Transverse colon (tissue), 4 donors: ENCODE measurements at regions not wholly inside any gene's neighbourhood (a gene's known extent, or its start where the extent isn't known, plus 50 kb on each side); places are given as distances from the start of the nearest gene placed in this dataset.

Experiments used
- EP300 ChIP-seq: sonication (generic); formaldehyde crosslinking; IDR thresholded peaks from one replicate; pipeline ENCODE4 v1.6.1; 2017; ENCODE audit warnings: antibody characterized with exemption, low read depth
- POLR2A ChIP-seq: fragments of 450-650 bp; IDR thresholded peaks from one replicate; pipeline ENCODE4 v1.6.1; 2016; ENCODE audit warnings: antibody characterized with exemption, mild to moderate bottlenecking, moderate library complexity
- POLR2AphosphoS5 ChIP-seq, 3 donors: sonication (generic); formaldehyde crosslinking; IDR thresholded peaks; one replicate each; pipeline ENCODE4 v1.6.1; 2016; ENCODE audit warnings: antibody characterized with exemption in 3 of 3
- TF ChIP-seq, protein P1 (sequence below), 5 experiments: fragments of 200-600 bp in 3 of 5; fragments of 450-650 bp in 2 of 5; sonication (generic) in 3 of 5; IDR thresholded peaks; 1 replicate in 2 of 5; 2 replicates in 3 of 5; pipeline ENCODE4 v1.5.1; 2016 to 2017; ENCODE audit warnings: antibody characterized with exemption in 5 of 5, inconsistent platforms in 3 of 5, mild to moderate bottlenecking in 2 of 5, moderate library complexity in 1 of 5

DNA sequence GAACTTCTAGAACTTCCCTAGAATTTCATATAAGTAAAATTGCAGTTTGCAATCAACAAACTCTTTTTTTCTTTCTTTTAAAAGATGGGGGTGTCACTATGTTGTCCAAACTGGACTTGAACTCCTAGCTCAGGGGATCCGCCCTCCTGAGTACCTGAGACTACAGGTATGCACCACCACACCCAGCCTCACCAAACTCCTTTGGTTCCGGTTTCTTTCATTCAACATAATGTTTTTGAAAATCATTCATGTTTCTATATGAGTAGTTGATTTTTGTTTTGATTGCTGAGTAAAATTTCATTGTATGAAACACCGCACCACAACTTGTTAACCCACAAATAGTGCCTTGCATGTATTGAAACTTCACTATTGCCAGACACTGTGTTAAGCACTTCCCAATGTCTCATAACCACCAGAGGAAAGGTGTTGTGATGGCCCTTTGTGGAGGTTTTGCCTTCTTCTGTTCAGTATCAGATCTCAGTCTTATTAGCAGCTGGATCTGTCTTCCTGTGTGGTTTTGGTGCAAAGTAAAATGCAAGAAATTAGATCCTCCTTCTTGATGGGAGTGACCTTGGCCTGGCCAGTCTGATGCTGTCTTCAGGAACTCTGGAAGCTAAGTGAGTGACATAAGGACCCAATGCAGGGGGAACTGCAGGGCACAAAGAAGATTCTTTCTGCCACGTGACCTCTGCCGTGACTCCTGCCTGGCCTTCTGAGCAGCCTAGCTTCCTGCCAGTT is 78.8 kb upstream of the UBE2E1 start:
- TF ChIP-seq, protein P1, sequence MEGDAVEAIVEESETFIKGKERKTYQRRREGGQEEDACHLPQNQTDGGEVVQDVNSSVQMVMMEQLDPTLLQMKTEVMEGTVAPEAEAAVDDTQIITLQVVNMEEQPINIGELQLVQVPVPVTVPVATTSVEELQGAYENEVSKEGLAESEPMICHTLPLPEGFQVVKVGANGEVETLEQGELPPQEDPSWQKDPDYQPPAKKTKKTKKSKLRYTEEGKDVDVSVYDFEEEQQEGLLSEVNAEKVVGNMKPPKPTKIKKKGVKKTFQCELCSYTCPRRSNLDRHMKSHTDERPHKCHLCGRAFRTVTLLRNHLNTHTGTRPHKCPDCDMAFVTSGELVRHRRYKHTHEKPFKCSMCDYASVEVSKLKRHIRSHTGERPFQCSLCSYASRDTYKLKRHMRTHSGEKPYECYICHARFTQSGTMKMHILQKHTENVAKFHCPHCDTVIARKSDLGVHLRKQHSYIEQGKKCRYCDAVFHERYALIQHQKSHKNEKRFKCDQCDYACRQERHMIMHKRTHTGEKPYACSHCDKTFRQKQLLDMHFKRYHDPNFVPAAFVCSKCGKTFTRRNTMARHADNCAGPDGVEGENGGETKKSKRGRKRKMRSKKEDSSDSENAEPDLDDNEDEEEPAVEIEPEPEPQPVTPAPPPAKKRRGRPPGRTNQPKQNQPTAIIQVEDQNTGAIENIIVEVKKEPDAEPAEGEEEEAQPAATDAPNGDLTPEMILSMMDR (IDR thresholded peaks at IDR 0.05) = no peak
- TF ChIP-seq POLR2AphosphoS5 (IDR thresholded peaks at IDR 0.05) (no peak), POLR2A (no peak), EP300 (no peak)
